WERI-Rb-1 (cell line): ENCODE measurements at regions not wholly inside any gene's neighbourhood (a gene's known extent, or its start where the extent isn't known, plus 50 kb on each side); places are given as distances from the start of the nearest gene placed in this dataset.

Experiments
- DNase-seq: peaks from one replicate; pipeline ENCODE4 v3.0.0-alpha.2; 2020
- H3K27ac ChIP-seq: fragments of 250-450 bp; sonication (Bioruptor Pico); 2 replicates; pipeline ENCODE4 v1.5.1; 2020; ENCODE audit warnings: mild to moderate bottlenecking, moderate library complexity
- H3K27me3 ChIP-seq: fragments of 250-450 bp; sonication (Bioruptor Pico); 2 replicates; pipeline ENCODE4 v1.5.1; 2021; ENCODE audit warnings: mild to moderate bottlenecking, low read depth, moderate library complexity; ENCODE audit not compliant: insufficient read depth, severe bottlenecking
- H3K36me3 ChIP-seq: fragments of 250-450 bp; sonication (Bioruptor Pico); 2 replicates; pipeline ENCODE4 v1.5.1; 2020; ENCODE audit warnings: mild to moderate bottlenecking, moderate library complexity
- H3K4me3 ChIP-seq: 2 replicates; pipeline ENCODE4 v1.5.1; 2011; ENCODE audit warnings: low read depth, mild to moderate bottlenecking, control low read depth, low read length
- H3K9me3 ChIP-seq: fragments of 250-450 bp; sonication (Bioruptor Pico); 2 replicates; pipeline ENCODE4 v1.5.1; 2021; ENCODE audit warnings: mild to moderate bottlenecking, moderate library complexity; ENCODE audit not compliant: severe bottlenecking
- CTCF ChIP-seq: IDR thresholded peaks from 2 replicates; pipeline ENCODE4 v1.5.1; 2011; ENCODE audit warnings: low read depth, mild to moderate bottlenecking, control low read depth, inconsistent platforms, low read length

- no peaks in the 10 kb centered on the region for H3K27me3 ChIP-seq
- H3K36me3 ChIP-seq: no peaks in the 10 kb centered on the region
- no peak for DNase-seq
- H3K9me3 ChIP-seq: no peaks in the 10 kb centered on the region
- no peak overlapping the region for H3K27ac ChIP-seq
- H3K4me3 ChIP-seq: no peak overlapping the region
- TF ChIP-seq CTCF: no peak
Observed at GRCh38 chr1:60470246-60470645, 396.7 kb upstream of the C1orf87 start.

GRCh38 chr1:60463786-60464185 lies 390.2 kb upstream of the C1orf87 start:
- no peaks in the 10 kb centered on the region for H3K27me3 ChIP-seq
- no peak for TF ChIP-seq CTCF
- DNase-seq: no peak
- no peaks in the 10 kb centered on the region for H3K9me3 ChIP-seq
- no peaks in the 10 kb centered on the region for H3K36me3 ChIP-seq
- H3K27ac ChIP-seq: no peak overlapping the region
- no peak overlapping the region for H3K4me3 ChIP-seq

GRCh38 chr1:60463146-60463545 lies 389.6 kb upstream of the C1orf87 start:
- Histone ChIP-seq H3K4me3 (no peak overlapping the region), H3K27ac (no peak overlapping the region), H3K36me3 (no peaks in the 10 kb centered on the region), H3K27me3 (no peaks in the 10 kb centered on the region), H3K9me3 (no peaks in the 10 kb centered on the region)
- no peak for TF ChIP-seq CTCF
- no peak for DNase-seq

GRCh38 chr1:60461925-60462595 lies 388.5 kb upstream of the C1orf87 start:
- no peak for DNase-seq
- no peaks in the 10 kb centered on the region for H3K9me3 ChIP-seq
- H3K27ac ChIP-seq: no peak overlapping the region
- no peak for TF ChIP-seq CTCF
- no peaks in the 10 kb centered on the region for H3K27me3 ChIP-seq
- H3K36me3 ChIP-seq: no peaks in the 10 kb centered on the region
- no peak overlapping the region for H3K4me3 ChIP-seq

- Histone ChIP-seq H3K36me3 (no peaks in the 10 kb centered on the region), H3K4me3 (no peak overlapping the region), H3K27ac (no peak overlapping the region), H3K27me3 (no peaks in the 10 kb centered on the region), H3K9me3 (no peaks in the 10 kb centered on the region)
- DNase-seq: no peak
- TF ChIP-seq CTCF: no peak
Observed at GRCh38 chr1:60458111-60458510, 384.5 kb upstream of the C1orf87 start.

- no peaks in the 10 kb centered on the region for H3K9me3 ChIP-seq
- no peak for DNase-seq
- no peak overlapping the region for H3K4me3 ChIP-seq
- no peaks in the 10 kb centered on the region for H3K36me3 ChIP-seq
- no peaks in the 10 kb centered on the region for H3K27me3 ChIP-seq
- TF ChIP-seq CTCF: no peak
- no peak overlapping the region for H3K27ac ChIP-seq
Observed at GRCh38 chr1:60449876-60450275, 376.3 kb upstream of the C1orf87 start.
